Stimulated activated CD8-positive, alpha-beta memory T cell treated with anti-CD3 and anti-CD28 coated beads, Interleukin-7, amount 100 ng/mL, for 24 hours (primary cell): ENCODE measurements at regions not wholly inside any gene's neighbourhood (a gene's known extent, or its start where the extent isn't known, plus 50 kb on each side); places are given as distances from the start of the nearest gene placed in this dataset.
"Not testable (repeated sequence)": the region's sequence is repeated elsewhere in the genome, so short reads cannot be mapped to it uniquely, and the experiment has no call there.

Experiments
- DNase-seq: peaks from one replicate; pipeline ENCODE4 v3.0.0-alpha.2; 2020; ENCODE audit warnings: low read depth

GRCh38 chr2:128598260-128598659, 279.6 kb upstream of the HS6ST1 start:
- not testable (repeated sequence) for DNase-seq

DNA sequence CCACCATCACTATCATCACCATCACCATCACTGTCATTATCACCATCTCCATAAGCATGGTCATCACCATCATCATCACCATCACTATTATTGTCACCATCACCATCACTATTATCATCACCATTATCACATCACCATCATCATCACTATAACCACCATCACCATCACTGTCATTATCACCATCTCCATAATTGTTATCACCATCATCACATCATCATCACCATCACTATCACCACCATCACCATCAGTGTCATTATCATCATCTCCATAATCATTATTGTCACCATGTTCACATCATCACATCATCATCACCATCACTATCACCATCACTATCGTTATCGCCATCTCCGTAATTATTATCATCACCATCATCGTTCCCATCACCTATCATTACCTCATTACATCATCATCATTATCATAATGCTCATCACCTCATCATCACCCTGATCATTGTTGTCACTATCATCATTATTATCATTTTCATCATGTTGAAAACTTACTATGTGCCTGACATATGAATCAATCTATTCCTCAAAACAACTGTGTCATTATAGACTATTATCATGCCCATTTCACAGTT, 280.3 kb upstream of the HS6ST1 start:
- DNase-seq = no peak

DNA sequence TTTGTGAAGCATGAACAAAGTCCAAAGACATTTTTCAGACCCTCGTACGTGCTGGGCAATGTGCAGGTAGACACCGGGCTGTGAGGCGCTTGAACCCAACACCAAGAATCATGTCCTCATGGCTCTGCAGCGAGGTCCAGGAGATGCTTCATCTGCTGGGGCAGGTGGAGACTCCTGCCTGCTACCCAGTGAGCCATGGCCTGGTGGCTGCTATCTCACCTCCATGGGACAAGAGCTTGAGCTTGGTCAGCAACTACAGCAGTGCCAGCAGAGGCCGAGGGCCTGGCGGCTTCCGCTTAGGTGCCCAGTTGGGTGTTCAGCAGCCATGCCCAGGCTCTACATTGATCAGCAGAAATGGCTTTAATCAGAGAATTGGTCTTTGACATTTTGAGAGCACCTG, 281.0 kb upstream of the HS6ST1 start:
- DNase-seq = no peak

GRCh38 chr2:128600581-128601297, 282.1 kb upstream of the HS6ST1 start:
- DNase-seq = no peak

GRCh38 chr2:128601298-128602037, 282.8 kb upstream of the HS6ST1 start:
- DNase-seq = no peak

GRCh38 chr2:128602038-128602698, 283.5 kb upstream of the HS6ST1 start:
- no peak for DNase-seq

DNA sequence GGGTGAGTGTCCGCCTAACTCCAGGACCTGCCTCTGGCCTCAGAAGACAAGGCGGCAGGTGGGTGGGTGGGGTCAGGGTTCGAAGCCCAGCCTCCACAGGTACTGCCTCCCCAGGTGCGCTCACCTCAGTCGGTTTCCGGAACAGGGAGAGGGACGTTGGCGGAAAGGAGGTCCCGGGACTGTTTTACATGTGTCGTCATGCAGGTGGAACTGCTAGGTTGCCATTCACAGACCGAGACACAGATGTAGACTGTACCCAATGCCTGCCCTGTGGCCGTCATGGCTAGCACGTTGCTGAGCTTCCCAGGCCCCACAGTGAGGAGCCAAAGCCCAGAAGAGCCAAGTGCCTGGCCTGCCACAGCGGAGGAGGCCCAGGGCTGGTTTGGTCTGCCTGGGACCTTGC, 284.0 kb upstream of the HS6ST1 start:
- no peak for DNase-seq

GRCh38 chr2:128603411-128603924, 284.8 kb upstream of the HS6ST1 start:
- no peak for DNase-seq

GRCh38 chr2:128604045-128604444, 285.4 kb upstream of the HS6ST1 start:
- DNase-seq = no peak

DNA sequence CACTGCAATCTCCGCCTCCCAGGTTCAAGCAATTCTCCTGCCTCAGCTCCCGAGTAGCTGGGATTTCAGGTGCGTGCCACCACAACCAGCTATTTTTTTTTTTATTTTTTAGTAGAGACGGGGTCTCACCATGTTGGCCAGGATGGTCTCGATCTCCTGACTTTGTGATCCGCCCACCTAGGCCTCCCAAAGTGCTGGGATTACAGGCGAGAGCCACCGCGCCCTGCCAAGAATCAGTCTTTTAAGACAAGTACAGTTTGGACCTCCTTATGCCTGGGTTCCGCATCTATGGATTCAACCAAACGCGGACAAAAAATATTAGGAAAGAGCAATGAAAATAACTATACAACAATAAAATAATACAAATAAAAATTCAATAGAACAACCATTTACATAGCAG, 285.9 kb upstream of the HS6ST1 start:
- not testable (repeated sequence) for DNase-seq

DNA sequence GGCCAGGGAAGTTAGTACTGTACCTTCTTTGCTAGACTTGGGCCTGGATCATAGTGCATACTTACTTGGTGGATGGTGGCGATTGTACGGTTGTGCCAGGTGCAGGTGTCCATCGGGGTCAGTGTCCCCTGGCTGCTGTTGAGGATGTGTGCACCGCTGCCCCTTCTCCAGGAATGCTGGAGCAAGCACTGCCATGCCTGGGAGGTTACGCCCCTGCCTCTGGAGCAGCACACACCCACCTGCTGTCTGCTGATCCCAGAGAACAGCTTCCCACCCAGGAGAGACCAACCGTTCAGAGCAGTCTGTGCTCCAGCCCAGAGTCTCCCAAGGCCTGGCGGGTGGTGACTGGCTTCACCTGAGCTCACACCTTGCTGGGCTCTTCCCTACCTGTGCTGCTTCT, 286.8 kb upstream of the HS6ST1 start:
- no peak for DNase-seq

DNA sequence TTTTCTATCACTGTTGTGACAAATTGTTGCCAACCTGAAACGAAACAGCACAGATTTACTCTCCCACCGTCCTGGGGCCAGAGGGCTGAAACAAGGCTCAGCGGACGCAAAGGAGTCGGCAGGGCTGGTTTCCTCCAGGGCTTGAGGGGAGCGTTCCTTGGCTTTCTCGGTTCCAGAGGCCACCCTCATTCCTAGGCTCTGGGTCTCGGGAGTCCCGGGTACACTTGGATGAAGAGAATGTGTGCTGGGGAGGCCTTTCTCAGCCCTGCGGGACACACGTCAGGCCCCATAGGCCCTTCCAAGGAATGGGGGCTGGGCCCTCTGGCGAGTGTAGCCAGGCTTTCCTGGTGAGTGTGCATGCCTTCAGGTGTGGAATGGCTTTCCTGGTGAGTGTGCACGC, 287.3 kb upstream of the HS6ST1 start:
- DNase-seq = no peak

- DNase-seq = no peak
Observed at GRCh38 chr2:128606837-128607236, 288.2 kb upstream of the HS6ST1 start.

GRCh38 chr2:128607440-128607839, 288.8 kb upstream of the HS6ST1 start:
- no peak for DNase-seq

DNA sequence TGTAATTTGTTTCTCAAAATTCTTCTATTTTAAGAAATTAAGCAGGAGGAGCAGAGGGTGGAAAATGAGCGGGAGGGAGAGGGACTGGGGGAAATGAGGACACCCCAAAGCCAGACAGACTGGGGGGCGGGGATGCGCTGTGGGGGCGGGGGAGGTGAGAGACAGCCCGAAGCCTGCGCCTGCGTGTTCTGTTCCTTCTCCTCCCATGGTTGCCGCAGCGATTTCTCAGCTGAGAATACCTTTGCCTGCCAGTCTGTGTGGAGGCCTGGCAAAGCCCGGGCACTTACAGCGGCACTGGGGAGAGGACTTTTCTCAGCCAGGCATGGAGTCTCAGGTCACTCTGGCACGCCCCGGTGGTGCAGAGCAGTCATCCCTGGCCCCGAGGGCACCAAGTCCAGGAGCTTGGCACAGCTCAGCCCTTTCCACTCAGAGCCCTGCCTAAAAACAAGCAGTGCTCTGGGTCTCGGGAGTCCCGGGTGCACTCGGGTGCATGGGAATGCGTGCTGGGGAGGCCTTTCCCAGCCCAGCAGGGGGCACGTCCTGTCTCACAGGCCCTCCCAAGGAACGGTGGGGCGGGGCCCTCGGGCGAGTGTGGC, 289.3 kb upstream of the HS6ST1 start:
- DNase-seq = no peak

GRCh38 chr2:128608921-128609880, 290.5 kb upstream of the HS6ST1 start:
- DNase-seq = no peak

DNA sequence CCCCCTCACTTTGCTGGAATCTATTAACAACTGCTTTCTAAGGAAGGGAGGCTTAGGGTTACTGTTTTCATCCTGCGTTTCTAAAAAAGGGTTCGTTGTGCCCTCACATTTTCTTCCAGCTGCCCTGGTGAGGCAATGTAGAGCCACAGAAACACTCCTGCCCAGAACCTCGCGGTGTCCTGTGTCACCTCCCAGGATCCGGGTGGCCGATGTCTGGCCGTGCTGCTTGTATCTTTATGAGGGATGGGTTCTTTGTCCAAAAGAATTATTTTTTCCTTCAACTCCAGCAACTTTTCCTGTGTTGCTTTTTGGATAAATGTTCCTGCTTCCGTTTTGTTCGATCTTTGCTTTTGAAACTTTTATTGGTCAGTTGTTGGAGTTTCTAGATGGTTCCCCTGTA, 291.8 kb upstream of the HS6ST1 start:
- no peak for DNase-seq

- DNase-seq = no peak
Observed at GRCh38 chr2:128611421-128612320, 293.0 kb upstream of the HS6ST1 start.

GRCh38 chr2:128612628-128613027, 294.0 kb upstream of the HS6ST1 start:
- no peak for DNase-seq

GRCh38 chr2:128613351-128613750, 294.7 kb upstream of the HS6ST1 start:
- no peak for DNase-seq
